ENCODE measurements at regions not wholly inside any gene's neighbourhood (a gene's known extent, or its start where the extent isn't known, plus 50 kb on each side); places are given as distances from the start of the nearest gene placed in this dataset.

DNA sequence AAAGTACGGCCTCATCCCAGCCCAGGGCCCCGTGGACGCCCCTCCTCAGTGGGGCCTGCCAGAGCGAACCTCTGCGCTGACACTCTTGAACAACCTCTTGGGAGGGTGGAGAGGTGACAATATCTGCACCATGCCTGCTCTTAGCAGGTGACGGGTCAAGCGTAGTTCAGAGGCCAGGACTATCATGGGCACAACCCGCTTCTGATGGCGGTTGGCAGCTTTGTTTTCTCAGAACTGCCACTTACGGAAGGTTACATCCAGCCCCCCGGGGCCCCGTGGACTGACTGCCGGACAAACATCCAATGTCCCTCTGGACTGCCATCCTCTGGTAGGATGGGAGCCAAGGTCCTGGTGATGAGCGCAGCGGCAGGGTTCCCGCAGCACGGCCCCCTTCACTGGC, 91.1 kb downstream of the TUBA3C start:
- no peak for TF ChIP-seq POLR2AphosphoS5 (IDR thresholded peaks at IDR 0.05; ENCODE audit: low read depth, low read length)
- TF ChIP-seq CTCF (IDR thresholded peaks at IDR 0.05) = no peak
- TF ChIP-seq, protein P1, sequence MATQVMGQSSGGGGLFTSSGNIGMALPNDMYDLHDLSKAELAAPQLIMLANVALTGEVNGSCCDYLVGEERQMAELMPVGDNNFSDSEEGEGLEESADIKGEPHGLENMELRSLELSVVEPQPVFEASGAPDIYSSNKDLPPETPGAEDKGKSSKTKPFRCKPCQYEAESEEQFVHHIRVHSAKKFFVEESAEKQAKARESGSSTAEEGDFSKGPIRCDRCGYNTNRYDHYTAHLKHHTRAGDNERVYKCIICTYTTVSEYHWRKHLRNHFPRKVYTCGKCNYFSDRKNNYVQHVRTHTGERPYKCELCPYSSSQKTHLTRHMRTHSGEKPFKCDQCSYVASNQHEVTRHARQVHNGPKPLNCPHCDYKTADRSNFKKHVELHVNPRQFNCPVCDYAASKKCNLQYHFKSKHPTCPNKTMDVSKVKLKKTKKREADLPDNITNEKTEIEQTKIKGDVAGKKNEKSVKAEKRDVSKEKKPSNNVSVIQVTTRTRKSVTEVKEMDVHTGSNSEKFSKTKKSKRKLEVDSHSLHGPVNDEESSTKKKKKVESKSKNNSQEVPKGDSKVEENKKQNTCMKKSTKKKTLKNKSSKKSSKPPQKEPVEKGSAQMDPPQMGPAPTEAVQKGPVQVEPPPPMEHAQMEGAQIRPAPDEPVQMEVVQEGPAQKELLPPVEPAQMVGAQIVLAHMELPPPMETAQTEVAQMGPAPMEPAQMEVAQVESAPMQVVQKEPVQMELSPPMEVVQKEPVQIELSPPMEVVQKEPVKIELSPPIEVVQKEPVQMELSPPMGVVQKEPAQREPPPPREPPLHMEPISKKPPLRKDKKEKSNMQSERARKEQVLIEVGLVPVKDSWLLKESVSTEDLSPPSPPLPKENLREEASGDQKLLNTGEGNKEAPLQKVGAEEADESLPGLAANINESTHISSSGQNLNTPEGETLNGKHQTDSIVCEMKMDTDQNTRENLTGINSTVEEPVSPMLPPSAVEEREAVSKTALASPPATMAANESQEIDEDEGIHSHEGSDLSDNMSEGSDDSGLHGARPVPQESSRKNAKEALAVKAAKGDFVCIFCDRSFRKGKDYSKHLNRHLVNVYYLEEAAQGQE (IDR thresholded peaks at IDR 0.05; ENCODE audit: insufficient read depth in 1 of 2, low read depth in 2 of 2, low read length in 1 of 2) = no peak
- no peak for TF ChIP-seq SIN3A (IDR thresholded peaks at IDR 0.05; ENCODE audit: borderline replicate concordance, insufficient read depth, low read depth, low read length)
- no peak for TF ChIP-seq TCF7L2 (IDR thresholded peaks at IDR 0.05; ENCODE audit: low read depth, low read length)
